Epithelial cell of esophagus (primary cell): ENCODE measurements at regions not wholly inside any gene's neighbourhood (a gene's known extent, or its start where the extent isn't known, plus 50 kb on each side); places are given as distances from the start of the nearest gene placed in this dataset.

ENCODE experiments used
- DNase-seq: peaks from one replicate; pipeline ENCODE4 v3.0.0; 2010; ENCODE audit warnings: low read depth
- H3K4me3 ChIP-seq: 2 replicates; pipeline ENCODE4 v1.5.1; 2011; ENCODE audit warnings: mild to moderate bottlenecking, low read length, control low read depth
- CTCF ChIP-seq: IDR thresholded peaks from 2 replicates; pipeline ENCODE4 v1.5.1; 2011; ENCODE audit warnings: low read depth, mild to moderate bottlenecking, low read length, control low read depth, inconsistent platforms; ENCODE audit not compliant: insufficient read depth; ENCODE audit errors: missing control alignments

DNA sequence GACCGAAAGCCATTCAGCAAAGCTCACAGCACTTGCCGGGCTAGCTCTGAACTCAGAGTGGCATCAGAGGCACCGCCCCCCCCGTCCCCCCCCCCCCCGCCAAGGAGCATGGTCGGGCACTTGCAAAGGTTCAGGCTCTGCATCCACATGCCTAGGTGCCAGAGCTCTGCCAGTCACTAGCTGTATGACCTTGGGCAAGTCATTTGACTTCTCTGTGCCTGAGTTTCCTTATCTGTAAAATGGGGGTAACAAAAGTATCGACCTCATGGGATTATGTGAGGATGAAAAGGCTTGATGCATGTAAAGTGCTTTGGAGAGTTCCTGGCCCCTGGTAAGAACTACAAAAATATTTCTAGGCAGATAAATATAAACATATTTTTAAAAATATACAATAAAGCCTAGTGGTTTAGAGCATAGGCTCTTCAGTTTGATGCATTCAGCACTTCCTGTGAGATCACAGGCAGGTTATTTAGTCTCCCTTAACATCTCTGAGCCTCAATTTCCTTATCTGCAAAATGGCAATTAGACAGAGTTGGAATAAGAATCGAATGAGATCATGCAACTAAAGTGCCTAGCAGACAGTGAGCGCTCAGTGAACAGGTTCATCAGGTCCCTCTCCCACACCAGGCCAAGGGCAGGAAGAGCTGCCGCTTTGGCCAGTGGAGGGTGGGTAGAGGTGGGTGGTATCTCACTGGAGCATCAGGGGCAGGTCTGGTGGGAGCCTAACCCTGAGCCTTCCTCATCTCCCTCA is 117.2 kb downstream of the CYLD start:
- no peak for DNase-seq
- TF ChIP-seq CTCF, result no peak
- H3K4me3 ChIP-seq, result no peak overlapping the region

DNA sequence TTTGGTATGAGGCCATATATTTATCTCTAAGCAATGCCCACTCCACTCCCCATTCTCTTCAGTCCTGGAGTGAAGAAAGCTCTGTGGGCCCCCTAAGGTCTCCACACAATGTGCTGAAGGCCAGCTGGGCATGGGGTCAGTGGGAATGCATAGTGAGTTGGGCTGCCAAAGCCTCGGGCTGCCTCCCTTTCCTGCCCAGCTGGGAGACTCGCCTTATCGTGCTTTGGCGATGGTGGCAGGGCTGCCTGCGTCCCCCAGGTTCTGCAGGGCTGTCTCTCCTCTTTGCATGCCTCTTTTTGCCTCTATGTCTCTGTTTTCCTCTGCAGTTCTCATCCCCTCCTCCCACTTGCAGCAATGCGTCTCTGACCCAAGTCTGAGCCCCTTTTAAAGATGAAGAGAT is 116.5 kb downstream of the CYLD start:
- no peak for DNase-seq
- no peak for TF ChIP-seq CTCF
- no peak overlapping the region for H3K4me3 ChIP-seq

DNA sequence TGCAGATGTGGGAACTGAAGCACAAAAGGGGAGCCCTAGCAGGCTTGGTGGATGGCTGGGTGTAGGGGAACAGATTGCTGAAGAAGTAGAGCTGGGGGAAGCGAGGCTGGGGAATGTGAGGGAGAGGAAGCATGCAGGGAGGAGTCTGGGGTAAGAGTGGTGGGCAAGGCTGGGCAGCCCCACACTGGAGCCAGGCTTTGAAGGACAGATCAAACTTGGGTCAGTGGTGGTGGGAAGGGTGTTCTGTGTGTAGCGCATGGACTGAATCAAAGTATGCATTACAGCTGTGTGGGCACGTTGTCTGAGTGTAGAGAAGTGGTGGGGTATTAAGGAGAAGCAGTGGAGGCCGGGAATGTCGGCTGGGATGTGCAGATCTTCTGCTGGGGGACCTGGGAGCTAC is 116.0 kb downstream of the CYLD start:
- no peak for TF ChIP-seq CTCF
- no peak overlapping the region for H3K4me3 ChIP-seq
- no peak for DNase-seq

DNA sequence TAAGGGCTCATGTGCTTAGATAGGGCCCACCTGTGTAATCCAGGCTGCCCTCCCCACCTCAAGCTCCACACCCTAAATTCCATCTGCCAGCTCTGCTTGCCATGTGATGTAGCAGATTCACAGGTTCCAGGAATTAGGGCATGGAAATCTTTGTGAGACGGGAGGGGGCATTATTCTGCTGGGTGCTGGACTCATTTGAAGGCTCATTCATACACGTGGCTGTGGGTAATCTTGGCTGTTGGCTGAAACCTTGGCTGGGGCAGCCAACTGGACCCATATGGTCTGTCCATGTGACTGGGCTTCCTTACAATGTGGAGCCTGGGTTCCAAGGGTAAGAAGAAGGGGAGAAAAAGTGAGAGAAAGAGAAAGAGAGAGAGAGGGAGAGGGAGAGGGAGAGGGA is 115.1 kb downstream of the CYLD start:
- no peak for TF ChIP-seq CTCF
- no peak overlapping the region for H3K4me3 ChIP-seq
- no peak for DNase-seq

- no peak for TF ChIP-seq CTCF
- DNase-seq, result no peak
- H3K4me3 ChIP-seq, result no peak overlapping the region
Measured at GRCh38 chr16:50853329-50853728, 111.4 kb downstream of the CYLD start.
